HG03439 (cell line): ENCODE measurements at regions not wholly inside any gene's neighbourhood (a gene's known extent, or its start where the extent isn't known, plus 50 kb on each side); places are given as distances from the start of the nearest gene placed in this dataset.
A peak's percentile ranks its signal among the peaks of the same experiment; 100 is the strongest.

ENCODE experiments used
- ATAC-seq: cut with Tn5 transposase; IDR thresholded peaks from one replicate; pipeline ENCODE4 v1.9.1; 2021; ENCODE audit warnings: mild to moderate bottlenecking, moderate library complexity; ENCODE audit not compliant: unreplicated experiment

DNA sequence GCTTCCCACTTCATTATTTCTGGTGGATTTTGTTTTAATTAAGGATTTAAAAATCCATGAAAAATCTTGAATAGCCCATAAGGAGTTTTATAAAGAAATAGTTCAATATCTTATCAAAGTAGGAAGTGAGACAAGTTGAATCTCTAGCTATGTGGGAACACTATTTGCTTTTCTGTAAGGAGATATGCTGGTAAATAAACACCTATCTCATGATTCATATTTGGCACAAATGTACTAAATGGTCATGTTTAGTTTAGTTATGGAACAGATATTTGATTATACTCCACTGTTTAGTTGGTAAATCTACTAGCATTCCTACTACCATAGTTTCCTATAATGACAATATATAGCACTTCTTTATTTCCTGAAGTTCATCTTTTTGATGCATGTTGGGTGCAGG is 239.9 kb upstream of the CEP162 start:
- ATAC-seq, result no peak

DNA sequence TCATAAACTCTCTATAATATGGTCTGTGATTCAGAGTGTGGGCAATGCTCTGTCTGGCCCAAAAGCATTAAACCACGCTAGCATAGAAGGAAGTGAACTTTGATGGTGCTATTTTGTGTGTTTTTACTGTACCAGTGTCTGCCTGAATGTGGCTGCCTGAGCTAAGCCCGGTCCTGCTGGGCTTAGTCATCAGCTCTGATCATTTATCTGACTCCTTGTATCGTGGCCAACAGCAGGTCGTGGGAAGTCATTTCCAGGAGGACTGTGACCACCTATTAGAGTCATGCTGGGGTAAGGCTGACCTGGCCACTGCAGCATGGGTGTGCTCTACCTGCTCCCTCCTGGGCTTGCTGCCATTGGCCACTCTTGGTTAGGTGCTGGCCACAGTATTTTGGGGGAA is 239.1 kb upstream of the CEP162 start:
- ATAC-seq, result no peak

DNA sequence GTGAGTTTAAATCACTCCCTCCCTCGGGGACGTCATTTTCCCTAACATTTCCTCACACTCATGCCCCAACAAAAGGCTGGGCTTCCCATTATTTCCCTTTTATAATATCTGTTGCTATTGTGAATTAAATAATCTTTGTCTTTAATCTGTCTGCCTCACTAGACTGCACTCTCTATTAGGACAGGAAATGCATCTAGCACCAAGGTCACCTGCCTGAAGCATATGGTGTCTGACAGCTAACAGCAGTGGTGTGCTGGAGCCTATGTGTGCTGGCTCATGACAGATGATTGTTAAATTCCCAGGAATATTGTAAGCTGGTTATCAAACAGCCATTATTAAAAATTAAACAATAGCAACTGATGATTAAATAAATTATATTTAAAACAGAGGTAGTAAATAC is 237.0 kb upstream of the CEP162 start:
- no peak for ATAC-seq

DNA sequence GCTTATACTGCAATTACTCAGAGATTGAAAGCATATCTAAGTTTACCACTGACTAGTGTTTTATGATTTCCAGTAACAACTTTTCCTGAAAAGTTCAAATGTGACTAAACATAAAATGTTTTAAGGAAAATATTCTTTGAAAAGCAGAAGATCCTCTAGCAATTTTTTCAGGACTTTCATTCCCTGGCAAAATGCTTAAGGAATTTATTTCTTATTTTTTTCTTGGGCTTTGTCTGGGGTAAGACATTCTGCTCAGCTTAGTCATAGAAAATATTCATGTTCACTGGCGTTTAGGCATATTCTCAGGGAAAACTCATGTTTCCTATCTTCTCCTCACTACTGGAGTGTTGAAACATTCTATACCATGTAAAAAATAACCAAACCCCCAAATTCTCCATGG is 235.3 kb upstream of the CEP162 start:
- ATAC-seq, result no peak

DNA sequence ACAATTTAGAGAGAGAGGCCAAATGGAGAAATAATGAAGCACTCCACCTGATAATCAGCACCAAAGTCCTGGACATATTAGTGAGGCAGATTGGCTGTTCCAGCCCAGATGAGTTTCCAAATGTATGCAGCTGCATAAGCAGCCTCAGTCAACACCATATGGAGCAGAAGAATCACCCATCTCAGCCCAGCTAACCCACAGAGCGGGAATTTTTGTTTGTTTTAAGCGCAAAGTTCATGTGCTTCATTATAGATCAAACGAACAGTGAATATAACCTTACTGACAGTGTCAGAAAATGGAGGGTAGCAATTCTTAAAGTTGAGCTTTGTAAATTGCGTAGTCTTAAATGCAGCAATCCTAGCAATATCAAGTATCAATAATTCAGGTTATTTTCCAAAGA is 234.0 kb upstream of the CEP162 start:
- no peak for ATAC-seq

DNA sequence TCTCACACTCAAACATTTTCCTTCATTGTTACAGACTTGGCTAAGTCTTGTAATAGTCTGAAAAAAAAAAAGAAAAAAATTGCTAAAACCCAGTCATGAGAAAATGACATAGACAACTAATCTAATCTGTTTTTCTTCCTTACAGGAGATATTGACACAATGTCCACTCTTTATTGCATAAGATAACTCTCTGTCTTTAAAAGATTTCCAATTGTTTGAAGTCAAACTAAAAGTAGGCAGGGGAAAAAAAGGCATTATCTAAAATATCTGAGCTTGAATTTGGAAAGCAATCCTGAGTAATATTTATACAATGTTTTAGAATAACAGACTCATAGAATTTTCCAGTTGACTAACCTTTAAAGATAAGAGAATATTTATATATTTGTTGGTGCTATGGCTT is 233.0 kb upstream of the CEP162 start:
- ATAC-seq, result no peak

DNA sequence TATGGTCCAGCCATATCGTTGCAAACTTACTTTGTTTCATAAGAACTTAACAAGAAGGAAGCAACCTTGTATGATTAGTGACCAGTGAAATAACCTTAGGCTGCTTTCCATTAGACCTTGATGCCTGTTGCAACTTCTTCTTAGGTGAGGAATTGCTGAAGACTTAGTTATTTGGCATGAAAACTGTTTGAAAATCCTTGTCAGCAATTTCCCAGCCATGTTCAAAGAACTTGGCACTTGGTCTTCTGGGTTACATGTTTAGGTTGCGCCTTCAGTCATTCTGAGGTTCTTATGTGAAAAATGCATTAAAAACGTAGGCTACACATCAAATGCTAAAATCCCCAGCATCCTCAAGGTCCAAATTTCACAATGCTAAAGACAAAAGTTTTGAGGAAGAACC is 232.0 kb upstream of the CEP162 start:
- ATAC-seq, result no peak

DNA sequence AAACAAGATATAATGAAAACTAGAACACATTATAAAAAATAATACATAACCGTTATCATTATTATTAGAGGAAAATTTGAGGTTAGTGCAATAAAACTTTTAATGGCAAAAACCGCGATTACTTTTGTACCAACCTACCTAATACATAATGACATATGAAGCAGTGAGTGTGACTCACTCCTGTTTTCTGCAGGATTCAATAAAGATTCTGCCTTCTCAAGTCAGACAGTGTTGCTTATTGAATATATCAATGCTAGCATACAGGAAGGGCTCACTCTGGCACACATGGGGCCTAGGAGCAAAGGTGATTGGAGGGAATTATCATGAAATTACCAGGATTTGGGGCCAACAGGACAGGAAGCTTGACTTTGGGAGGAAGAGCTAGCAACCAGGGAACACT is 230.8 kb upstream of the CEP162 start:
- no peak for ATAC-seq

DNA sequence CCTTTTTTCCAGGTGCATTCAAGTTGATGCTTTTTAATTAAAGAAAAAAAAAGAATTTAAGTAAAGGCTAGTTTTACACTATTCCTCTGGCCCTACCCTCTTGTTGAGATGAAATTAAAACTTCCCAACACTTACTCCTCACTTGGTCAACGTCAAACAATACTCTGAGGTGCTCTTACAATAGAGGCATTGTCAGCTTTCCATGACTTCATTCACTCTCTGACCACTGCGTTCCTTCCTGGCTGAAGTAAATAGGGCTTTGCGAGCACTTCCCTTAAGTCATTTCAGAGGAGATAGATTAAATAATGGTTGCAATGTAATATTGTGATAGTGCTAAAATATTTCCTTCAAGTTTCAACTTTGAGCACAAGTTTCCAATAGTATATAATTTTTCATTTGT is 229.8 kb upstream of the CEP162 start:
- ATAC-seq, result no peak

DNA sequence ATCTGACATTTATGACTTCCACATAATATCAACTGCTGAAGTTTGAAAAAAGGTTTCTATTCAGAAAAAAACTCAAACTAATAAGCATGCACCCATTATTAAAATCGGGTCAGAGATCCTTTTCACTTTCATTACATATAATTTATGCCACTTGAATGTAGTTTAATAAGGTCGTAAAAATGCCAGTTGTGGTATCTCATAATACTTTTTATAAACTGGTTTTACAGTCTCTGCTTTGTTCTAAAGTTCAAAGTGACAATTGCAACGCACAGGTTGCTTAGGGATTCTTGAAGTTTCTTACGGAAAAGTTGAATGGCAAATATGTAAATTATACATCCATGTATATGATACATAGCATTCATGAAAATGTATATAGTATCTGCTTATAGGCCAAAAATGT is 229.4 kb upstream of the CEP162 start:
- ATAC-seq, result no peak

DNA sequence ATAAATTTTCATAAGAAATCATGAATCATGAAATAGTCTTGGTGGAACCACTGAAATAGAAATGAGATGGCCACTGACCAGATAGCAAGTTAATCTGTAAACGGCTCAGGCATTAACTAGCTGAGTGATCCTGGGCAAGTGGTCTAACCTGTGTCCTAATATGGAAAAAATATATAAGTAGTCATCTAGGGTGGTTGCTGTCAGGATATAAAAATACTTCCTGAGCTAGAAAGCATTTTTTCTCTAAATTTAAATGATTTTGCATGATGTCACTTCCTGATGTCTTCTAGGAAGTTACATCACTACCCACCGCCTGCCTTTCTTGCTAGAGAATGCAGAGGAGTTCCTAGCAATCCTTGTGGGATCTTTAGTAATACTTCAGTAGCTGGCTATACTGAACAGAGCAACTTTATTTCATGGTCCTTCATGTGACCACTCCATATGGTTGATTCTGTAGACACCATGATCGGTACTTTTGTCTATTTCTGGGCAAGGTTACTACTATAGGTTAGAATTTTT is 228.1 kb upstream of the CEP162 start:
- ATAC-seq, result no peak

DNA sequence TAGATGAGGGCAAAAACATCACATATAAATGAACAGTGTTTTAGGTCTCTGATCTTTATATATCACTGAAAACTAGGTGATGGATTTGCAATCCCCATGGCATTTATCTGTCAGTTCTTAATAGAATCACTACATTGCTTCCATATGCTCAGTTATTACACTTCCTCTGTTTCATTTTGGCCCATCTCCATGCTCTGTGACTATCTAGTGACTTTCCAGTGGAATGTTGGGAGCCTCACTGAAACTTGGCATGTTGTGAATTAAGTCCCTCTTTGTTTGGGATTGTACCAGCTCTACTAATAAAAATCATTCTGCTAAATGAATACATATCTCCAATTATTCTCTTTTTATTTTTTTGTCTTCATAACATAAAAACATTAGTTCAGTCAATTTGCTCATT is 226.1 kb upstream of the CEP162 start:
- no peak for ATAC-seq

DNA sequence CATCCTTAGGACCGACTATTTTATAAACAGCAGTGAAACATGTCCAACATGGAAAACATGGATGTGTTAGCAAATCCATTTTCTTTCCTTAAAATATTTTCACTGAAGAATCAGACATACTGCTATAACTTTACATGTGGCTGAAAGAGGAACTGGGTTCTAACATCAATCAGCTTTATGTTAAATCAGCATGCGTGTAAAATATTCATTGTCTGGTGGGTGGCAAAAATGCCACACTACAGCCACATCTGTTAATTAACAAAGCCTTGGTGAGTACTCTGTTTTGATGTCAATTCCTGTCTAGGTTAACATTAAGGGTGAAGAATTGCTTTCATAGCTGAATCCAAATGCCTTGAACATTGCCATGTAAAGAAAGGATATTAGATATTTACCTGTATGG is 222.6 kb upstream of the CEP162 start:
- ATAC-seq, result no peak

DNA sequence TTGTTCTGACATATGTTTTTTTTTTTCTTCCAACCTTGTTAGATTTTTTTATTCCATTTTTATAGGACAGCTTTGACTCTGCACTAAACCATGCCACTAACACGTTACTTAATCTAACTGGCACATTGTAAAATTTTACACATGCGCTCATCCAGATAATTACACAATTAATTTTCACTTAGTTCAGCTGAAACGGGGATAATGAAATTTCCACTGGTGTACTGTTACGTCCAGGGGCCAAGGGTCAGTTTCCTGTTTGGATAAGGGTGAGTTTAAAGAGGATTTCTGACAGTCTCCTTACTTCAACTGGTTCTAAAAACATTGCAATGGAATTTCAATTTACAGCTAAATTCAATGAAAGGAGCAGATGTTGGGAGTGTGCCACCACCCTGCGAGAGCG is 221.8 kb upstream of the CEP162 start:
- no peak for ATAC-seq

DNA sequence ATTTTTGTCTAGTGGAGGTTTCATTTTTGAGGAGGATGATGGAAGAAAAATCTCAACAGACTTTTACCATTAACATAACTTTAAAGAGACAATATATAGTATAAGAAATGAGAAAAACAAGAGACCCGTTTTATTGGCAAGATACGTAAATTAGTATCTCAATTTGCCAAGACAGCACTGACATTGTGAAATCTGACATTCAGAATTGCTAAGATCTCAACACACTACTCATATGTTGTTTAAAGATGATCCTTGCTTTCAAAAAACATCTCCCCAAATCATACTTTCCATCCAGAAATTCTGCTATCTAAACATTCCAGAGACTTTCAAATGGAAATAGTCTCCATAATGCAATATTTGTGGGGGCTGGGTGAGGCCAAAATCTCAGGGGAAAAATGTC is 220.9 kb upstream of the CEP162 start:
- no peak for ATAC-seq

DNA sequence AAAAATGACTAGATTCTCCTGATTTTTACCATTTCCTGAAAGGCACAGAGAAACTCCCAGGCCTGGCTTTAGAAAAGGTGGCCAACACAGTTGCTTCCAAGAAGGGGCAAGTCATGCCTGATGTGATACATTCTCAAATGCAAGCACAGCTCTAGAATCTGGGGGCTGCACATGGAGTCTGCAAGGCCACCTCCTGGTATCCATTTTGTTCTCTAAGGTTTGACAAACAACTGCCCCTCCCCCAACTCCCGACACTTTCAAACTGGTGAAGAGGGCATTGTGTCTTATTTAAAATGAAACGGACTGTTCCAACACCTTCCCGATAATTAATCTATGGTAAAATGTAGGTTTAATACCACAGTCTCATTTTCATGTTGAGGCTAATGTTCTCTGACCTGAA is 220.2 kb upstream of the CEP162 start:
- no peak for ATAC-seq

DNA sequence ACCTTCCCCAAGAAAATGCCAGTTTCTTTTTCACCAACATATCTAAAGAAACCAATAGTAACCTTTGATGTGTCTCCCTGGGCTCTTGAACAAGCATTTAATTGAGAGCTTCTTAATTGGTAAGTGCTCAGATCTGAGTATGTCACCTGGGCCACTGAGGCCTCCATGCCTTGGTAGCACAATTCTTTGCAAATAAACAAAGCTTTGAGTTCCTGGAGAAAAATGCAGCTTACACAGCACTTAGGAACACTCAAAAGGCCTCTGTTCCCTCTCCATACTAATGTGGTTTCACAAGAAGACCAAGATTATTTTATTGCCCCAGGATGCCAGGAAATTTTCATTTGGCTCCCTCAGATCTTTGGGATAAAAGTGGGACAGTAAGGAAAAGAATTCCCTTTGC is 217.6 kb upstream of the CEP162 start:
- no peak for ATAC-seq

DNA sequence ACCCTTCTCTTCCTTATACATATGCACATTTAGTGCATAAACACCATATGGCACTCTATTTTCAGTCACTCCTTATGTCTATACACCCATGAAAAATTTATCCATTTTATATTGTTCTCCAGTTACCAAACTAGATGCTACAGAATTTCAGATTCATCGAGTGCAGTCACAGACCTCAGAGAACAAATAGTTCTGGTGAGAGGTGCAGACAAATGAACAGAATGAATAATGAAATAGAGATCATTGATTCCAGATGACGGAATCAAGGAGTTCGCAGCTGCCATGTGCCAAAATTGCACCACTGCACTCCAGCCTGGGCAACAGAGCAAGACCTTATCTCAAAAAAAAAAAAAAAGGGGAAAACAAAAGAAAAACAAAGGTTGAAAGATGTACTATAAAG is 214.8 kb upstream of the CEP162 start:
- no peak for ATAC-seq

DNA sequence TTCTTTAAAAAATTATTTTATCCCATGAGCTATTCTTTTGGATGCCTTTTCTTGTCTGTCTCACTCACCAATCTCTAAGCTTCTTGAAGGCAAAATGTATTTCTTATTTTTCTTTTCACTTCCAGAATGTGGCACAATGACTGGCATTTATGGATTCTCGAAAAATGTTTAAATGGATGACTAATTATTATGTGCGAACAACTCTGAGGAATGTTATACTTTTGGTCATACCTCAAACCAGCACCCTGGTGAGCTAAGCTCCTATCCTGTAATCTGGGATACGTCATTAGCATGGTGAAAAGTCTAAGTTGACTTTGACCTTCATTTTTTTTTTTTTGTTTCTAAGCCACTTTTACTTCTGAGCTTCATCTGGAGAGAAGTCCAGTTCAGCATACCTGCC is 214.0 kb upstream of the CEP162 start:
- ATAC-seq, result no peak

DNA sequence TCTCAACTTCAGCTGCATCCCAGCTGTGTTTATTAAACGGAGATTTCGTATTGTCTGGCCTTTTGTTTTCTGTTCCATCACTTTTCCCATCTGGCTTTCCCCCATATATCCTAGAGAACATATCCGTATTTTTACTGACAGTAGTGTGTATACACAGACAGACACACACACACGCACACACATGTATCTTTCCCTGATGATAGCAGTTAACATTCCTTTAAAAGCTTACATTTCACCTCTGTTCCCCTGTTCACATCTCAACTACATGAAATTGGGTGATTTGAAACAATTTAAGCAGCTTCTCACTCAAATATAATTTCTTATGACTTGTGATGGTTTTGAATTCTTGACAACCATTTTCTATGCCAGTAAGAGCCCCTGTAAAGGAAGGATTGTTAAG is 207.1 kb upstream of the CEP162 start:
- ATAC-seq, result no peak

DNA sequence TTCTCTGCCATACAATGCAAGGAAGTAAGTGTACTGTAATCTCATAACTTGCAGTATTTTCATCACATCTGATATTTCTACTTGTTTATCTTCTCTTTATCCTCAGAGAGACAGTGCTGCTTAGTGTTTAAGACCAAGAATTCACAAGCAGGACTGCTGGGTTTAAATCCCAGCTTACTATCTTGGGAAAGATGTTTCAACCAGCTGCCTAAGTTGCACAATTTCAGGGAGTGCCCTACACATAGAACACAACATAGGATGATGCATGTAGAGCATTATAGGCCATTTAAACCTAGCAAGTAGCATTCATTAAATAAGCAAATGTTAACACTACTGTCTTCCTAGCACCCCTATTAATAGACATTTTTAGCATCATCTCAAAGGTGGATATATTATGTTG is 205.2 kb upstream of the CEP162 start:
- ATAC-seq, result no peak

DNA sequence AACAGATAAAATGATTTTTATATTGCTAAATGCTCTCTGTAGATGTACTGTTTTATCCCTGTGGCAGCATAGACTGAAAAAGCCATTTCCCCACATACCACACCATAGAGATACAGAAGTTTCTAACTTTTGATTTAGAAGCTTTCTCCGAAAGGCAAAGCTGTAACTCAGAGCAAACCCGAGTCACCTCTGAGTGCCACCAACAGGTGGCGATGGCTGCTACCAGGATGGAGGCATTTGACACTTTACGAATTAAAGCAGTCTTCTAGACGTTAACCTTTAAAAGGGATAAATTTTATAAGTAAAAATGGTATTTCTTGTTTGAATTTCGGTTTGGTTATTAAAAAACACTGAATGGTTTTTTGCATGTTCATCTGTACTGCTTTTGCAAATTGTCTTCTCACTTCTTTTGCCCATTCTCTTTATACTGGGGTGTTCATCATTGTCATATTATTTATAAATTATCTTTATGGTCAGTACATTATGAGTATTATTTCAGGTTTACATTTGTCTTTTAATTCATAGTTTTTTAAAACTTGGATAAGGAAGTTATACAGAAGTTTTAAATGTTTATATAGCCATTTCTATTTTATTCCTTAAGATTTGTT is 201.0 kb upstream of the CEP162 start:
- ATAC-seq, result peak; percentile 61

DNA sequence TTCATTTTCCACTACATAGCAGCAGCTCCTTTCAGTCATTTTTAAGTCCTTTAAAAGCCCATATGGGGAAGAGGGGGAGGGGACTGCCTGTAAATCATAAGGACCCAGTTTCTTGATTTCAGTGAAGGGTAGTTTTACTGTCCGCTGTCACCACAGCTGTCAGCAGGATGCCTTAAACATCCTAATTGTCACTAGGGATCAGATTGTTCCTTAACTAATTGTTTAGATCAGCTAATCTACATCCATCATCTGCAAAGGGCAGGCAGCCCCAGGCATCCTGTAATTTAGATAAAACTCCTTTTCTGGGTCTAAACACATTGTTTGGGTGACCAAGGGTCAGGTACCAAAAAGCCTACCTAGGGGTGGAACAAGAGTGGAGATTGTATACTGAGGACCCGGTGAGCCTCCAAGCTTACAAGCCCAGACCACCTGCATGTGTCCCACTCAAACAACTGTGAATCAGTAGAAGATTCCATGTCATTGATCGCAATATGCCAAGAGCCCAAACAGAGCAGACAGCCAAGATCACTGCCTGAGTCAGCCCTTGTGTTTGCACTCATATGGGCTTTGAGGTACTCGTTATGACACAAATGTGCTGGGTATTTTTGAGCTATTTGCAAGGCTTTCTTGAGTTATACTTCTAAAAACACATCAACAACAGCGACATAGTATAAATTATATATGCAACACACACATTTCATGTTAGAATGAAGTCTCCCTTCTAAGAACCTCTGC is 198.7 kb upstream of the CEP162 start:
- no peak for ATAC-seq
